Loucy (cell line): ENCODE measurements at regions not wholly inside any gene's neighbourhood (a gene's known extent, or its start where the extent isn't known, plus 50 kb on each side); places are given as distances from the start of the nearest gene placed in this dataset.

Source experiments
- EZH2phosphoT487 ChIP-seq: fragments of 200-600 bp; IDR thresholded peaks from 2 replicates; pipeline ENCODE4 v1.6.1; 2018; ENCODE audit warnings: antibody characterized with exemption, mild to moderate bottlenecking, moderate library complexity, borderline replicate concordance
- TF ChIP-seq, protein P1 (sequence below): fragments of 200-600 bp; sonication (generic); conservative IDR thresholded peaks from 2 replicates; pipeline ENCODE4 v1.5.1; 2014; ENCODE audit warnings: mild to moderate bottlenecking, antibody characterized with exemption, low read length

DNA sequence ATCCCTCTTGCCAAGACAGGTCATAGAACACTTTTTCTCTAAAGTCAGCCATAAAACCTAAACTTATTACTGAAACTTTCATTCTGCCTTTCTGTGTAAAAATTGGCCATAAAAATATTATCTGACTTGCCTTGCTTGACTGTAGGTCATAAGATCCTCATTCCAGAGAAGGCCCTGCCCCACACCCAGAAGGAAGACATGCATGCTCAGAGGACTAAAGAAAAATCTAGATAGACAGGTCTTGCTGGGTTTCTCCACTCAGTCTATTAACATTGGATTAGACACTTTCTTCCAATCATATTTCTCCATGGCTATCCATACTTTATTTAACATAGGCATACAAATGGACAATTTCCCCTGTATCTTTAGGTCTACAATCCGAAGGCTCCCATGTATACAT, 1066.5 kb downstream of the SLITRK1 start:
- TF ChIP-seq, protein P1, sequence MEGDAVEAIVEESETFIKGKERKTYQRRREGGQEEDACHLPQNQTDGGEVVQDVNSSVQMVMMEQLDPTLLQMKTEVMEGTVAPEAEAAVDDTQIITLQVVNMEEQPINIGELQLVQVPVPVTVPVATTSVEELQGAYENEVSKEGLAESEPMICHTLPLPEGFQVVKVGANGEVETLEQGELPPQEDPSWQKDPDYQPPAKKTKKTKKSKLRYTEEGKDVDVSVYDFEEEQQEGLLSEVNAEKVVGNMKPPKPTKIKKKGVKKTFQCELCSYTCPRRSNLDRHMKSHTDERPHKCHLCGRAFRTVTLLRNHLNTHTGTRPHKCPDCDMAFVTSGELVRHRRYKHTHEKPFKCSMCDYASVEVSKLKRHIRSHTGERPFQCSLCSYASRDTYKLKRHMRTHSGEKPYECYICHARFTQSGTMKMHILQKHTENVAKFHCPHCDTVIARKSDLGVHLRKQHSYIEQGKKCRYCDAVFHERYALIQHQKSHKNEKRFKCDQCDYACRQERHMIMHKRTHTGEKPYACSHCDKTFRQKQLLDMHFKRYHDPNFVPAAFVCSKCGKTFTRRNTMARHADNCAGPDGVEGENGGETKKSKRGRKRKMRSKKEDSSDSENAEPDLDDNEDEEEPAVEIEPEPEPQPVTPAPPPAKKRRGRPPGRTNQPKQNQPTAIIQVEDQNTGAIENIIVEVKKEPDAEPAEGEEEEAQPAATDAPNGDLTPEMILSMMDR = no peak
- no peak for TF ChIP-seq EZH2phosphoT487
